HCT116 (cell line): ENCODE measurements at regions not wholly inside any gene's neighbourhood (a gene's known extent, or its start where the extent isn't known, plus 50 kb on each side); places are given as distances from the start of the nearest gene placed in this dataset.
A peak's percentile ranks its signal among the peaks of the same experiment; 100 is the strongest.

ENCODE experiments used
- ATAC-seq: fragments of 200-7000 bp; cut with Tn5 transposase; 2 replicates; pipeline ENCODE4 v1.9.1; 2020; ENCODE audit warnings: mild to moderate bottlenecking, moderate library complexity
- BruUV-seq: library from RNA; stranded (reverse); fragments of 400-500 nt; replicated peaks from 2 replicates; lab custom pipeline; 2021; lab: Mats Ljungman, UMichigan
- CTCF ChIA-PET: fragments of 300-600 bp; sonication (Branson Sonifier 250); formaldehyde crosslinking; loops from one replicate; lab custom pipeline; 2021; ENCODE audit warnings: antibody characterized with exemption; lab: Charles Lee
- POLR2A ChIA-PET: fragments of 300-600, 350-600 bp; sonication (Branson Sonifier 250); formaldehyde crosslinking; loops from one replicate; lab custom pipeline; 2021; ENCODE audit warnings: antibody characterized with exemption; lab: Charles Lee
- RAD21 ChIA-PET, 2 experiments: fragments of 300-600 bp; sonication (Branson Sonifier 250); formaldehyde crosslinking; loops; one replicate each; lab custom pipeline; 2023; ENCODE audit warnings: low total read pairs in 2 of 2; ENCODE audit not compliant: uncharacterized antibody in 2 of 2, unreplicated experiment in 2 of 2, low non-redundant PET in 1 of 2; lab: Charles Lee
- DNase-seq: peaks from one replicate; pipeline ENCODE4 v3.0.0-alpha.2; 2010; ENCODE audit warnings: low read depth, low spot score
- H2AFZ ChIP-seq: fragments of 200-600 bp; shearing (Covaris generic), sonication (generic); 2 replicates; pipeline ENCODE4 v1.6.1; 2017; ENCODE audit warnings: low read depth, mixed run types, mixed read lengths, antibody characterized with exemption, low read length; ENCODE audit not compliant: poor library complexity, severe bottlenecking
- H3K27ac ChIP-seq: 2 replicates; pipeline ENCODE4 v1.5.1; 2012; ENCODE audit warnings: low read depth, low read length
- H3K27me3 ChIP-seq: fragments of 200-600 bp; sonication (generic); 2 replicates; pipeline ENCODE4 v1.6.1; 2016; ENCODE audit warnings: mixed run types, low read length, mixed read lengths; ENCODE audit not compliant: insufficient read depth
- H3K36me3 ChIP-seq, 2 experiments: fragments of 200-500 bp in 1 of 2; fragments of 200-600 bp in 1 of 2; sonication (Bioruptor generic) in 1 of 2; sonication (generic) in 1 of 2; 2 replicates each; pipeline versions ENCODE4 v1.5.1 to v1.6.1; 2014 to 2016; ENCODE audit warnings: low read length in 2 of 2, inconsistent platforms in 1 of 2, mixed read lengths in 1 of 2, mixed run types in 1 of 2; ENCODE audit not compliant: insufficient read depth in 2 of 2, control insufficient read depth in 1 of 2
- H3K4me1 ChIP-seq, 2 experiments: fragments of 200-600 bp in 1 of 2; sonication (generic) in 1 of 2; 2 replicates each; pipeline versions ENCODE4 v1.5.1 to v1.6.1; 2012 to 2017; ENCODE audit warnings: low read length in 2 of 2, inconsistent platforms in 1 of 2, mild to moderate bottlenecking in 1 of 2, mixed read lengths in 1 of 2, mixed run types in 1 of 2, moderate library complexity in 1 of 2; ENCODE audit not compliant: insufficient read depth in 2 of 2, control insufficient read depth in 1 of 2
- H3K4me2 ChIP-seq: fragments of 200-600 bp; sonication (generic); 2 replicates; pipeline ENCODE4 v1.6.1; 2017; ENCODE audit warnings: mixed run types, low read length, mixed read lengths
- H3K4me3 ChIP-seq, 2 experiments: fragments of 200-600 bp in 1 of 2; sonication (generic) in 1 of 2; replicated peaks in 1 of 2; 2 replicates each; pipeline ENCODE4 v1.5.1; 2011 to 2016; ENCODE audit warnings: low read length in 2 of 2, control low read depth in 1 of 2, low read depth in 1 of 2, mild to moderate bottlenecking in 1 of 2, mixed read lengths in 1 of 2, mixed run types in 1 of 2
- H3K79me2 ChIP-seq: fragments of 200-600 bp; sonication (generic); 2 replicates; pipeline ENCODE4 v1.6.1; 2017; ENCODE audit warnings: mild to moderate bottlenecking, mixed run types, low read length, moderate library complexity, mixed read lengths; ENCODE audit not compliant: insufficient read depth
- H3K9ac ChIP-seq: fragments of 200-600 bp; sonication (generic); 2 replicates; pipeline ENCODE4 v1.6.1; 2016; ENCODE audit warnings: low read length, mixed read lengths
- H3K9me2 ChIP-seq: fragments of 200-600 bp; sonication (generic), shearing (Covaris generic); 2 replicates; pipeline ENCODE4 v1.6.1; 2017; ENCODE audit warnings: mixed run types, mild to moderate bottlenecking, moderate library complexity; ENCODE audit not compliant: insufficient read depth
- H3K9me3 ChIP-seq, 2 experiments: fragments of 200-500 bp in 1 of 2; fragments of 200-600 bp in 1 of 2; sonication (Bioruptor generic) in 1 of 2; sonication (generic) in 1 of 2; 2 replicates each; pipeline ENCODE4 v1.6.1; 2014 to 2017; ENCODE audit warnings: low read length in 2 of 2, mixed read lengths in 2 of 2, inconsistent platforms in 1 of 2, low read depth in 1 of 2, mild to moderate bottlenecking in 1 of 2, mixed run types in 1 of 2, moderate library complexity in 1 of 2; ENCODE audit not compliant: control insufficient read depth in 1 of 2, insufficient read depth in 1 of 2
- H4K20me1 ChIP-seq: fragments of 200-600 bp; sonication (generic), shearing (Covaris generic); 2 replicates; pipeline ENCODE4 v1.6.1; 2017; ENCODE audit warnings: mixed run types, mild to moderate bottlenecking, moderate library complexity; ENCODE audit not compliant: insufficient read depth
- ATF3 ChIP-seq: IDR thresholded peaks from 2 replicates; pipeline ENCODE4 v1.6.1; 2012
- CBX3 ChIP-seq: IDR thresholded peaks from 2 replicates; pipeline ENCODE4 v1.6.1; 2012; ENCODE audit warnings: low read depth
- CEBPB ChIP-seq: IDR thresholded peaks from 2 replicates; pipeline ENCODE4 v1.6.1; 2012; ENCODE audit warnings: low read depth
- CTCF ChIP-seq, 3 experiments: fragments of 200-600 bp in 1 of 3; sonication (generic) in 1 of 3; IDR thresholded peaks in 2 of 3; conservative IDR thresholded peaks in 1 of 3; 2 replicates each; pipeline ENCODE4 v1.5.1; 2012 to 2017; ENCODE audit warnings: low read depth in 2 of 3, low read length in 2 of 3, antibody characterized with exemption in 1 of 3, borderline replicate concordance in 1 of 3, control low read depth in 1 of 3, mild to moderate bottlenecking in 1 of 3, mixed read lengths in 1 of 3, mixed run types in 1 of 3, moderate library complexity in 1 of 3; ENCODE audit not compliant: insufficient read depth in 1 of 3
- EGR1 ChIP-seq: IDR thresholded peaks from 2 replicates; pipeline ENCODE4 v1.6.1; 2012; ENCODE audit warnings: low read depth
- ELF1 ChIP-seq: IDR thresholded peaks from 2 replicates; pipeline ENCODE4 v1.6.1; 2012; ENCODE audit warnings: low read depth, borderline replicate concordance
- EZH2 ChIP-seq: fragments of 200-600 bp; sonication (generic); IDR thresholded peaks from 2 replicates; pipeline ENCODE4 v1.6.1; 2017; ENCODE audit warnings: antibody characterized with exemption, mixed run types
- EZH2phosphoT487 ChIP-seq: fragments of 200-600 bp; IDR thresholded peaks from 2 replicates; pipeline ENCODE4 v1.6.1; 2018; ENCODE audit warnings: antibody characterized with exemption, borderline replicate concordance
- FOSL1 ChIP-seq: IDR thresholded peaks from 2 replicates; pipeline ENCODE4 v1.6.1; 2012; ENCODE audit warnings: low read depth
- JUND ChIP-seq: IDR thresholded peaks from 2 replicates; pipeline ENCODE4 v1.6.1; 2012
- MAX ChIP-seq: IDR thresholded peaks from 2 replicates; pipeline ENCODE4 v1.6.1; 2012
- POLR2A ChIP-seq: IDR thresholded peaks from 2 replicates; pipeline ENCODE4 v1.7.0; 2011; ENCODE audit warnings: borderline replicate concordance; ENCODE audit not compliant: insufficient read depth, insufficient read length; ENCODE audit errors: extremely low read depth
- POLR2AphosphoS5 ChIP-seq: IDR thresholded peaks from 2 replicates; pipeline ENCODE4 v1.6.1; 2011; ENCODE audit warnings: mild to moderate bottlenecking, low read depth, low read length, moderate library complexity
- RAD21 ChIP-seq: IDR thresholded peaks from 2 replicates; pipeline ENCODE4 v1.6.1; 2012; ENCODE audit warnings: low read depth, mild to moderate bottlenecking
- SIN3A ChIP-seq: IDR thresholded peaks from 2 replicates; pipeline ENCODE4 v1.6.1; 2012; ENCODE audit warnings: low read depth
- SRF ChIP-seq: IDR thresholded peaks from 2 replicates; pipeline ENCODE4 v1.6.1; 2012; ENCODE audit warnings: low read depth
- TCF7L2 ChIP-seq: IDR thresholded peaks from 2 replicates; pipeline ENCODE4 v1.7.0; 2011; ENCODE audit warnings: borderline replicate concordance, inconsistent platforms; ENCODE audit not compliant: insufficient read depth, insufficient read length; ENCODE audit errors: extremely low read depth
- YY1 ChIP-seq: IDR thresholded peaks from 2 replicates; pipeline ENCODE4 v1.6.1; 2011; ENCODE audit warnings: low read length, low read depth, moderate library complexity, mild to moderate bottlenecking; ENCODE audit not compliant: insufficient replicate concordance; ENCODE audit errors: extremely low read depth
- ZFX ChIP-seq: fragments of 450-650 bp; IDR thresholded peaks from 2 replicates; pipeline ENCODE4 v1.6.1; 2017
- intact Hi-C: fragments of 100-400 bp; cut with micrococcal nuclease; formaldehyde crosslinking; loops from 2 replicates; pipeline ENCODE4 v1.10.0; 2022

GRCh38 chr13:81874681-81875661 lies 1534.0 kb upstream of the SPRY2 start:
- POLR2A ChIA-PET = no interaction called here
- H3K9me2 ChIP-seq = no peaks in the 10 kb centered on the region
- H3K9me3 ChIP-seq = no peaks in the 10 kb centered on the region
- no peaks in the 10 kb centered on the region for H3K36me3 ChIP-seq
- H4K20me1 ChIP-seq = no peaks in the 10 kb centered on the region
- H3K27ac ChIP-seq = no peak overlapping the region
- ATAC-seq = peak; percentile 27; the same call in 1 of the 2 replicates
- intact Hi-C loops = loop anchor here (5.0 kb wide), 1 partner anchor 333 kb away; no protein-coding TSS in a partner anchor
- CTCF ChIA-PET = no interaction called here
- no peak overlapping the region for H3K9ac ChIP-seq
- H3K27me3 ChIP-seq = no peaks in the 10 kb centered on the region
- no peaks in the 10 kb centered on the region for H3K79me2 ChIP-seq
- no peak for TF ChIP-seq CBX3
- RAD21 ChIA-PET = no interaction called here
- DNase-seq = no peak
- no peak overlapping the region for H2AFZ ChIP-seq
- BruUV-seq = no TSS peak
- H3K4me2 ChIP-seq = peak overlapping the region; percentile 4; the same call in 1 of the 2 replicates
- no peak overlapping the region for H3K4me3 ChIP-seq
- 0 out of 4 replicates have a peak, but pooled peaks cover 0 to 5% of the 10 kb centered on the region in 2 experiments for H3K4me1 ChIP-seq

GRCh38 chr13:81874253-81874652 lies 1533.3 kb upstream of the SPRY2 start:
- H3K9me2 ChIP-seq = no peaks in the 10 kb centered on the region
- intact Hi-C loops = loop anchor here (5.0 kb wide), 1 partner anchor 332 kb away; no protein-coding TSS in a partner anchor
- no peak overlapping the region for H3K4me2 ChIP-seq
- H3K9ac ChIP-seq = no peak overlapping the region
- BruUV-seq = no TSS peak
- no peak for TF ChIP-seq EGR1
- no peak for TF ChIP-seq SIN3A
- TF ChIP-seq CBX3 = no peak
- TF ChIP-seq MAX = no peak
- TF ChIP-seq POLR2A = no peak
- TF ChIP-seq TCF7L2 = no peak
- no peak for TF ChIP-seq SRF
- no peak for TF ChIP-seq ZFX
- TF ChIP-seq EZH2phosphoT487 = no peak
- TF ChIP-seq JUND = no peak
- no peak for TF ChIP-seq FOSL1
- no peak for TF ChIP-seq YY1
- TF ChIP-seq CTCF (IDR thresholded peaks at IDR 0.05 in 2 of 3, conservative IDR thresholded peaks at IDR 0.05 in 1 of 3; ENCODE audit: borderline replicate concordance in 1 of 3, insufficient read depth in 1 of 3, low read depth in 2 of 3, low read length in 2 of 3) = no peak
- no peak for TF ChIP-seq POLR2AphosphoS5
- no peak for TF ChIP-seq ATF3
- TF ChIP-seq RAD21 = no peak
- no peak for TF ChIP-seq CEBPB
- TF ChIP-seq ELF1 = no peak
- no peak for TF ChIP-seq EZH2
- DNase-seq (no peak), ATAC-seq (no peak)
- POLR2A ChIA-PET = no interaction called here
- no peak overlapping the region for H3K4me3 ChIP-seq
- RAD21 ChIA-PET = no interaction called here
- no peak overlapping the region for H2AFZ ChIP-seq
- no peaks in the 10 kb centered on the region for H4K20me1 ChIP-seq
- no peaks in the 10 kb centered on the region for H3K79me2 ChIP-seq
- H3K4me1 ChIP-seq = 0 out of 4 replicates have a peak, but pooled peaks cover 0 to 5% of the 10 kb centered on the region in 2 experiments
- CTCF ChIA-PET = no interaction called here
- no peak overlapping the region for H3K27ac ChIP-seq
- H3K27me3 ChIP-seq = no peaks in the 10 kb centered on the region
- no peaks in the 10 kb centered on the region for H3K9me3 ChIP-seq
- H3K36me3 ChIP-seq = no peaks in the 10 kb centered on the region
